ENCODE measurements at regions not wholly inside any gene's neighbourhood (a gene's known extent, or its start where the extent isn't known, plus 50 kb on each side); places are given as distances from the start of the nearest gene placed in this dataset.
A peak's percentile ranks its signal among the peaks of the same experiment; 100 is the strongest.

- ATAC-seq, result no peak
Measured at GRCh38 chr17:27240086-27240801, 53.7 kb upstream of the WSB1 start.

GRCh38 chr17:27240802-27241155 is 53.1 kb upstream of the WSB1 start:
- no peaks in the 10 kb centered on the region for H3K9me3 Mint-ChIP-seq
- H3K36me3 Mint-ChIP-seq, result no peaks in the 10 kb centered on the region
- H3K27ac Mint-ChIP-seq, result no peak overlapping the region
- ATAC-seq (no peak), DNase-seq (ENCODE audit: low spot score in 2 of 2) (no peak)

More at GRCh38 chr17:27240086-27240801, 53.7 kb upstream of the WSB1 start:
- Mint-ChIP-seq H3K36me3 (no peaks in the 10 kb centered on the region), H3K27ac (no peak overlapping the region), H3K9me3 (no peaks in the 10 kb centered on the region)
- no peak for DNase-seq (ENCODE audit: low spot score in 2 of 2)

GRCh38 chr17:27241346-27241946 is 52.5 kb upstream of the WSB1 start:
- Mint-ChIP-seq H3K27ac (no peak overlapping the region), H3K36me3 (no peaks in the 10 kb centered on the region), H3K9me3 (no peaks in the 10 kb centered on the region)
- no peak for DNase-seq (ENCODE audit: low spot score in 2 of 2)
- ATAC-seq, result peak; percentile 42 to 57

GRCh38 chr17:27242951-27243350 is 51.0 kb upstream of the WSB1 start:
- ATAC-seq (no peak), DNase-seq (ENCODE audit: low spot score in 2 of 2) (no peak)
- H3K27ac Mint-ChIP-seq, result no peak overlapping the region
- H3K36me3 Mint-ChIP-seq, result no peaks in the 10 kb centered on the region
- H3K9me3 Mint-ChIP-seq, result no peaks in the 10 kb centered on the region

GRCh38 chr17:27244011-27244410 is 49.9 kb upstream of the WSB1 start:
- no peaks in the 10 kb centered on the region for H3K36me3 Mint-ChIP-seq
- no peak overlapping the region for H3K27ac Mint-ChIP-seq
- H3K9me3 Mint-ChIP-seq, result no peaks in the 10 kb centered on the region
- ATAC-seq (no peak), DNase-seq (ENCODE audit: low spot score in 2 of 2) (no peak)
